CD4-positive, alpha-beta T cell treated with Interleukin-6 for 4 hours (primary cell): ENCODE measurements at regions not wholly inside any gene's neighbourhood (a gene's known extent, or its start where the extent isn't known, plus 50 kb on each side); places are given as distances from the start of the nearest gene placed in this dataset.
"Not testable (repeated sequence)": the region's sequence is repeated elsewhere in the genome, so short reads cannot be mapped to it uniquely, and the experiment has no call there.

ENCODE experiments used
- DNase-seq: peaks from one replicate; pipeline ENCODE4 v3.0.0-alpha.2; 2020; ENCODE audit warnings: mixed read lengths

- DNase-seq, result no peak
Measured at GRCh38 chr3:33919312-33920120, 121.1 kb downstream of the PDCD6IP start.

GRCh38 chr3:33920511-33920910 is 122.1 kb downstream of the PDCD6IP start:
- no peak for DNase-seq

- no peak for DNase-seq
Measured at GRCh38 chr3:33921608-33922007, 123.2 kb downstream of the PDCD6IP start.

GRCh38 chr3:33926998-33927605 is 128.7 kb downstream of the PDCD6IP start:
- no peak for DNase-seq

- no peak for DNase-seq
Measured at GRCh38 chr3:33929813-33930212, 131.4 kb downstream of the PDCD6IP start.

GRCh38 chr3:33931512-33931911 is 133.1 kb downstream of the PDCD6IP start:
- no peak for DNase-seq

GRCh38 chr3:33932010-33932764 is 133.8 kb downstream of the PDCD6IP start:
- DNase-seq, result no peak

GRCh38 chr3:33936171-33936920 is 137.9 kb downstream of the PDCD6IP start:
- DNase-seq, result no peak

- DNase-seq, result no peak
Measured at GRCh38 chr3:33936921-33937525, 138.6 kb downstream of the PDCD6IP start.

- no peak for DNase-seq
Measured at GRCh38 chr3:33937628-33938027, 139.2 kb downstream of the PDCD6IP start.

- DNase-seq, result no peak
Measured at GRCh38 chr3:33940149-33940548, 141.7 kb downstream of the PDCD6IP start.

- no peak for DNase-seq
Measured at GRCh38 chr3:33940736-33941135, 142.3 kb downstream of the PDCD6IP start.

- DNase-seq, result no peak
Measured at GRCh38 chr3:33941804-33942203, 143.4 kb downstream of the PDCD6IP start.

- DNase-seq, result no peak
Measured at GRCh38 chr3:33942483-33943150, 144.2 kb downstream of the PDCD6IP start.

GRCh38 chr3:33943277-33943676 is 144.8 kb downstream of the PDCD6IP start:
- DNase-seq, result no peak

GRCh38 chr3:33946612-33947011 is 148.2 kb downstream of the PDCD6IP start:
- not testable (repeated sequence) for DNase-seq

- DNase-seq, result no peak
Measured at GRCh38 chr3:33947272-33948195, 149.1 kb downstream of the PDCD6IP start.

GRCh38 chr3:33949074-33949473 is 150.6 kb downstream of the PDCD6IP start:
- no peak for DNase-seq

- no peak for DNase-seq
Measured at GRCh38 chr3:33954956-33955355, 156.5 kb downstream of the PDCD6IP start.

- DNase-seq, result no peak
Measured at GRCh38 chr3:33956206-33956605, 157.8 kb downstream of the PDCD6IP start.

GRCh38 chr3:33956776-33957175 is 158.3 kb downstream of the PDCD6IP start:
- no peak for DNase-seq
